ENCODE measurements at regions not wholly inside any gene's neighbourhood (a gene's known extent, or its start where the extent isn't known, plus 50 kb on each side); places are given as distances from the start of the nearest gene placed in this dataset.

GRCh38 chr4:134560728-134561127 lies 359.1 kb upstream of the PABPC4L start:
- TF ChIP-seq CTCF (IDR thresholded peaks at IDR 0.05; ENCODE audit: borderline replicate concordance, extremely low read depth, insufficient read depth): no peak
- intact Hi-C loops (cut with DNase I): no loop called here
- H3K4me3 ChIP-seq (ENCODE audit: low read length in 3 of 3): no peak overlapping the region
- H3K27me3 ChIP-seq (ENCODE audit: control insufficient read depth, insufficient read depth, low read length): no peaks in the 10 kb centered on the region
- FAIRE-seq (no peak), DNase-seq (peak in 2 of 5 donors; percentile 17 to 25)
- no peak overlapping the region for H3K27ac ChIP-seq (ENCODE audit: low read depth in 2 of 2, low read length in 2 of 2)
- H3K4me1 ChIP-seq (ENCODE audit: control insufficient read depth in 2 of 3, insufficient read depth in 2 of 3, low read depth in 1 of 3, low read length in 3 of 3): no peaks in the 10 kb centered on the region
- H3K9ac ChIP-seq (ENCODE audit: low read length in 3 of 3): no peak overlapping the region
- H3K36me3 ChIP-seq (ENCODE audit: control insufficient read depth in 2 of 3, insufficient read depth in 3 of 3, low read length in 3 of 3): no peaks in the 10 kb centered on the region
- H3K9me3 ChIP-seq (ENCODE audit: control insufficient read depth in 2 of 3, insufficient read depth in 1 of 3, low read length in 3 of 3): no peaks in the 10 kb centered on the region

- no peaks in the 10 kb centered on the region for H3K36me3 ChIP-seq (ENCODE audit: control insufficient read depth in 2 of 3, insufficient read depth in 3 of 3, low read length in 3 of 3)
- DNase-seq: no peak
- no peak for TF ChIP-seq CTCF (IDR thresholded peaks at IDR 0.05; ENCODE audit: borderline replicate concordance, extremely low read depth, insufficient read depth)
- no peak overlapping the region for H3K4me3 ChIP-seq (ENCODE audit: low read length in 3 of 3)
- intact Hi-C loops (cut with DNase I): no loop called here
- H3K27ac ChIP-seq (ENCODE audit: low read depth in 2 of 2, low read length in 2 of 2): no peak overlapping the region
- H3K4me1 ChIP-seq (ENCODE audit: control insufficient read depth in 2 of 3, insufficient read depth in 2 of 3, low read depth in 1 of 3, low read length in 3 of 3): no peaks in the 10 kb centered on the region
- no peaks in the 10 kb centered on the region for H3K27me3 ChIP-seq (ENCODE audit: control insufficient read depth, insufficient read depth, low read length)
- H3K9me3 ChIP-seq (ENCODE audit: control insufficient read depth in 2 of 3, insufficient read depth in 1 of 3, low read length in 3 of 3): peaks cover 0 to 8% (median 4%) of the 10 kb centered on the region in 3 donors
- no peak overlapping the region for H3K9ac ChIP-seq (ENCODE audit: low read length in 3 of 3)
- no peak for FAIRE-seq
Measured at GRCh38 chr4:134552063-134552462, 350.5 kb upstream of the PABPC4L start.

- Histone ChIP-seq H3K4me1 (ENCODE audit: control insufficient read depth in 2 of 3, insufficient read depth in 2 of 3, low read depth in 1 of 3, low read length in 3 of 3) (no peaks in the 10 kb centered on the region), H3K4me3 (ENCODE audit: low read length in 3 of 3) (no peak overlapping the region), H3K36me3 (ENCODE audit: control insufficient read depth in 2 of 3, insufficient read depth in 3 of 3, low read length in 3 of 3) (no peaks in the 10 kb centered on the region), H3K9me3 (ENCODE audit: control insufficient read depth in 2 of 3, insufficient read depth in 1 of 3, low read length in 3 of 3) (peaks cover 0 to 8% (median 5%) of the 10 kb centered on the region in 3 donors), H3K9ac (ENCODE audit: low read length in 3 of 3) (no peak overlapping the region), H3K27ac (ENCODE audit: low read depth in 2 of 2, low read length in 2 of 2) (no peak overlapping the region), H3K27me3 (ENCODE audit: control insufficient read depth, insufficient read depth, low read length) (no peaks in the 10 kb centered on the region)
- intact Hi-C loops (cut with DNase I): no loop called here
- no peak for DNase-seq
- TF ChIP-seq CTCF (IDR thresholded peaks at IDR 0.05; ENCODE audit: borderline replicate concordance, extremely low read depth, insufficient read depth): no peak
- no peak for FAIRE-seq
Measured at GRCh38 chr4:134551348-134551747, 349.8 kb upstream of the PABPC4L start.

- Histone ChIP-seq H3K9ac (ENCODE audit: low read length in 3 of 3) (no peak overlapping the region), H3K4me3 (ENCODE audit: low read length in 3 of 3) (no peak overlapping the region), H3K27me3 (ENCODE audit: control insufficient read depth, insufficient read depth, low read length) (no peaks in the 10 kb centered on the region), H3K4me1 (ENCODE audit: control insufficient read depth in 2 of 3, insufficient read depth in 2 of 3, low read depth in 1 of 3, low read length in 3 of 3) (no peaks in the 10 kb centered on the region), H3K27ac (ENCODE audit: low read depth in 2 of 2, low read length in 2 of 2) (no peak overlapping the region), H3K9me3 (ENCODE audit: control insufficient read depth in 2 of 3, insufficient read depth in 1 of 3, low read length in 3 of 3) (peaks cover 0 to 8% (median 5%) of the 10 kb centered on the region in 3 donors), H3K36me3 (ENCODE audit: control insufficient read depth in 2 of 3, insufficient read depth in 3 of 3, low read length in 3 of 3) (no peaks in the 10 kb centered on the region)
- intact Hi-C loops (cut with DNase I): no loop called here
- FAIRE-seq (no peak), DNase-seq (no peak)
- TF ChIP-seq CTCF (IDR thresholded peaks at IDR 0.05; ENCODE audit: borderline replicate concordance, extremely low read depth, insufficient read depth): no peak
Measured at GRCh38 chr4:134548052-134548628, 346.6 kb upstream of the PABPC4L start.
